ENCODE measurements at regions not wholly inside any gene's neighbourhood (a gene's known extent, or its start where the extent isn't known, plus 50 kb on each side); places are given as distances from the start of the nearest gene placed in this dataset.

DNA sequence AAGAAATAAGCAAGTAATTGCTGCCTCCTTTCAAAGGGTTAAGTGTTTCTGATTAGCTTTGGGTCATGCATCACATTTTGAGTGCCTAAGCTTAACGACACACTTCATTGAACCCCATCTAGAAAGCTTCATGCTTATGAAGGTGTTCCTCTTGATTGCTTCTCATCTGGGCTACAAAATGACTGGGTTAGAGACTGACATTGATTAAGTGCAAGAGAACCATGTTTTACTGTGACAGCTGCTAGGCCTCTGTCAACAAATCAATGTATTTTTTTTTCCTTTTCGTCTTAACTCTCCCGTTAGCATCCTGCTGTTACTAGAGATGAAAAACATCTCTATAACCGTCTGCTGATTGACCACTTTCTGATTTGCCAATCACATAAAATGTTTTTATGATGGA lies 725.0 kb downstream of the TLE1 start:
- peak; percentile 7 for DNase-seq

DNA sequence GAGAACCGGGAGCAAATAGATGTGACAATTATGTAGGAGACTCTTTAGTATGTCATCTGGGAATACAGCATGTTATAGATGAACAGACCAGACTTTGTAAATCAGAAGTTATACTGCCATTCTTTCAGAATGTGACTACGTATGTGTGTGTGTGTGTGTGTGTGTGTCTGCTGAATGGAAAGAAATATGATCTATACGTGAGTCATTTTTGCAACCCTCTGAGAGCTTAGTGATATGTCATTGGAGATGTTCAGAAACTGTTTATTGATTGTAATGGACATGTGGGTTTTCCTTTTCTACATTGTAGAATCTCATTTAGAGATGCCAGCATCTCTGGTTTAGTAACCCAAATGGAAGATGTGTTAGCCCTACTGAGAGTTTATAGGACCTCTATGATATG lies 731.5 kb downstream of the TLE1 start:
- no peak for DNase-seq

DNA sequence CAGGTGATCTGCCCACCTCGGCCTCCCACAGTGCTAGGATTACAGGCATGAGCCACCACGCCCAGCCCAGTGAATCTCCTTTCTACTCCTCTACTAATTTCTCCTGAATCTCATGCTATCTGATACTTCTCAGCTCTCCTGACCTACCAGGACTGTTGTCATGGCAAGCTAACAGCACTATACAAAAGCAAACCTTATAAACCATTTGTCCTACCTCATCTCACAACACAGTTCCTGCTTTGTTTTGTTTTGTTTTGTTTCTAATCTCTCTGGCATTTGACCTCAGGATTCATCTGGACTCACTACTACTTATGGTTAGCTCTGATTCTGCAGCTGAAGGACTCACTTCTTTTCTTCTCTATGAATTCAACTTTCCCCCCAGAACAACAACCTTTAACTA lies 734.8 kb downstream of the TLE1 start:
- no peak for DNase-seq

DNA sequence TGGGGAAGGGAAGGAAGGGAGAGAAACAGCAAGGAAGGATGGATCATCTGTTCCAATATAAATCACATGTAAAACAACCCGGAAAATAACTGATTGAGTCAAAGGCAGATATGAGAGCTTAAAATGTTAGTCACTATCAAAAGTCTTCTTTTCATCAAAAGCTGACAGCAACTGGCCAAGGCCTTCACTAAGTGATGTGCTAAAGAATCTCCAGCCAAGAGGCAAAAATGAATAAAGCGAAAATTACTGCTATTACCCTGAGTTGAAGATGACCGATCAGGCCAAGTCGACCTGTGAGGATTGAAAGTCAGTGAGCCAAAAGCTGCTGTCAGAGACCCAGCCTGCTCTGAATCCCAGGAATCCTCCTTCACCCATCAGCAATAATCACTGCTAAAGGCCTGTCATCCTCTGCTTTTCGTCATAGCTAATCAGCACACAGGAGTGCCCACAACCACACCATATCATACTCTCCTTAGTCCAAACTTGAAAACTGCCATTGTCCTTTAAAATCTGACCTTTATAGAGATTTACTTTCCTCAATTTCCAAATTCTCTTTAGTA lies 736.9 kb downstream of the TLE1 start:
- DNase-seq: no peak

DNA sequence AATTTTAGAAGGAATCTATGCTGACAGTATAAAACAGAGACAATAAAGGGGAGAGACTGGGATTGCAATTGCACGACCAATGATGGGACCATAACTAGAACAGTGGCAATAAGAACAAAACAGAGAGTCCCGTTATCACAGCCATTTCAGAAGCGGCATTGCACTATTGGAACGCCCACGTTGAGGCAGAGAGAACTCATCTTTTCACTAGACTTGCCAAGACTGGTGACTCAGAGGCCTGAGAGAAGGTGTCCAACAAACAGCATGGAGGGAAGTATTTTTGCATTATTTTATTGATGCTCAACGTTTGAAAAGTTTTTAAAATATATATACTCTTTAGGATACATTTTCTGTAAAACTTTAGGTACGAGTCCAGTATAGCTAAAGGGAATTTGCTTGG lies 737.7 kb downstream of the TLE1 start:
- no peak for DNase-seq

DNA sequence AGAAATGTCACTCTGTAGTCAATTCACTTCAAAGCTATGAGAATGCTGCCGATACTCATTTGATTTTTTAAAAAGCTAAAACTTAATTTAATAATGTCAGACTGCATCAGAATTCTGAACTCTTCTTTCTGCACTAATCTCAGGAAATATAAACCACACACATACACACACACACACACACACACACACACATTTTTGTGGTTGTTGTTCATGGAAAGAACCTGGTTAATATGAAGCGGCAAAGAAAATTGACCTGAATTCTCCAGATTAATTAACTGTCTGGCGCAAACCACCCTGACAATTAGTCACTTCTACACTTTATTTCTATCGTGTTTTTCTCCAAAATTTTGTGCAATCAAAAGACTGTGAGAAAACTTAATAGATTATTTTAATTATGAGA lies 740.5 kb downstream of the TLE1 start:
- no peak for DNase-seq

DNA sequence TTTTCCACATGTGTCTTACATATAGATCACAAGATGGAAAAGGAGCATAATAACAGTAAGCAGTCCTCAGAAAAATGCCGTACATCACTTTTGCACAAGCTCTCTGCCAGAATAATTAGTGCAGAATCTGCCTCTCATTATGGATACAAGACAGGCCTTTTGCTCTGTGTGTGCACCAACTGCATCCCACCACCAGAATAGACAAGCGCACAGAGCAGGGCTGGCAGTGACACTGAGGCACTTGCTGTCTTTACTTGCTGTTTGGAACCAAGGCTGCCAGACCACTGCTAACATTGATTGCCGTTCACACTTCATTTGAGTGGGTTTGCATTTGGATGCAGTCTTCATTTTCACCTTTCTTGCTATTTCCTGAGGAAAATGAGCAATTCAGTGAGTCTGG lies 741.3 kb downstream of the TLE1 start:
- no peak for DNase-seq

DNA sequence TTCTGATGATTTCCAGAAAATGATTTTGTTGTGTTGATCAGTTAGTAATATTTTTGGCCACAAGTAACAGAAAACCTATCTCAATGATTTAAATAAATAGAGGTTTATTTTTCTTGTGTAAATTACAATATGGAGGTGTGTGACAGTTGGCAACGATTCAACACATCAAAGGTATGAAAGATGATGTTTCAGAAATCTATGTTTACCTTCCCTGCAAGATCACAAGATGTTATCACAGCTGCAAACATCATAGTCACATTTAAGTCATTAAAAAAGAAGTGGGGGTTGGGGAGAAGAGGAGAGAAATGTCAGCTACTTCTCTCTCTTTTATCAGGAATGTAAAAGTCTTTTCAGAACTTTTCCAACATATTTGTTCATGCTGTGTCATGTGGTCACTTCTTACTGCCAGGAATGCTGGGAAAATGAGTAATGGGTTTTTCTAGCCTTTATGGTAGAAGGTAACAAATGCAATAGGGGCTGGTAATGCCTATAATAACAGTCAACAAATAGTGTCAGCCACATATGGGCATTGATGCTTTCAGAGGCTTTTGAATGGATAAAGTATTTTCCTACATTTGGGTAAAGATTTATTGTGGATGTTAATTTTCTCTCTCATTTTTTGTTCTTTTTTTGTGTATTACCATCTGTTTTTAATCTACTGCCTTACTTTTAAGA lies 742.7 kb downstream of the TLE1 start:
- no peak for DNase-seq

DNA sequence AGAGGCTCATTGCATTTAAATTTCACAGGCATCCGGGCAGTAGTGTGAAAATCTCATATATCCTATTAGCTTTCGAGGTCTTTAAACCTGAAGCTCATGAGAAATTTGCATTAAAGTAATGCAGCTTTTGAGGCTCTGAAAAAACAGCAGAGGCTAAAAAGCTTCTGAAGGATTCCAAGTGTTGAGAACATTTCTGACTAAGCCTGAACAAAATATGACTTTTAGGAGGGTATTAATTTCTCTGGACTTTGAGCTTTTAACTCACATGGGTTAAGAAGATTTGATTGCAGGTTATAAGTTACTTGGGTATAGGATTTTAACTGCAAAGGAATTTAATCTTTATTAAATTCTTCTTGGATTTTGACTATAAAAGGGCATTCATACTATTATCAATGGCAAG lies 743.9 kb downstream of the TLE1 start:
- no peak for DNase-seq

DNA sequence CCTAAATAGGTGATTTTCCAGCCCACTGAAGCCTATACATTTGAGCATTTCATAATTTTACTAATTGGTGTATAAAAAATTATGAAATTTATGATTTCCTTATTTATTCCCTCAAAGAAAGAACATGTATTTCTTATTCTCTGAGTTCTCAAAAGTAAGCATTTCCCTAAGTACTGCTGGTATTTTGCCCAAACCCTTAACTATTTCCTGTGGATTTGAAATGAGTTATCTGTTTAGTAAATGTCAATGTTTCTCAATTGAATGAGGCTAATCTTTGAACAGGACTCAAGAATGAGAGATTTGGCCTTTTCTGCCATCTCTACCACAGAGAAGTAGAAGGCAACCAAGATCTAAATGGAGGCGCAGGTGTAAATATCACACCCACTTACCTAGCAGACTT lies 751.7 kb downstream of the TLE1 start:
- DNase-seq: no peak

DNA sequence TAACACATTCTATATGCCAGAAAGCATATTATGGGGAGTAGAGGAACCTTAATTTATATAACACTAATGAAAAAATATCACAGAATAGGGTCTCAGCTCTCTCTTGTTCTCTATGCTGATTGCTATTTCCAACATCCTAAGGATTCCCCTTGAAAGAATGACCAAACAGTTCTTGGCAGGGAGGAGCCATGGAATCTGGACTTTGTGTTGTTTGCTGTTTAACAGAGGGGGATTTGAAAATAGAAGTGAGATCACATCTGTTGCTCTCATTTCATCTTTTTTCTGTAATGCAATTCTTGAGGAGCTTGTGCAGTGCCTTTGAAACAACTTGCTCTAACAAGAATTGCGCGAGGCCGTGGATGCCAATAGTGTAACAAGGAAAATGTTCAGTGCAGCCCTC lies 755.3 kb downstream of the TLE1 start:
- no peak for DNase-seq

DNA sequence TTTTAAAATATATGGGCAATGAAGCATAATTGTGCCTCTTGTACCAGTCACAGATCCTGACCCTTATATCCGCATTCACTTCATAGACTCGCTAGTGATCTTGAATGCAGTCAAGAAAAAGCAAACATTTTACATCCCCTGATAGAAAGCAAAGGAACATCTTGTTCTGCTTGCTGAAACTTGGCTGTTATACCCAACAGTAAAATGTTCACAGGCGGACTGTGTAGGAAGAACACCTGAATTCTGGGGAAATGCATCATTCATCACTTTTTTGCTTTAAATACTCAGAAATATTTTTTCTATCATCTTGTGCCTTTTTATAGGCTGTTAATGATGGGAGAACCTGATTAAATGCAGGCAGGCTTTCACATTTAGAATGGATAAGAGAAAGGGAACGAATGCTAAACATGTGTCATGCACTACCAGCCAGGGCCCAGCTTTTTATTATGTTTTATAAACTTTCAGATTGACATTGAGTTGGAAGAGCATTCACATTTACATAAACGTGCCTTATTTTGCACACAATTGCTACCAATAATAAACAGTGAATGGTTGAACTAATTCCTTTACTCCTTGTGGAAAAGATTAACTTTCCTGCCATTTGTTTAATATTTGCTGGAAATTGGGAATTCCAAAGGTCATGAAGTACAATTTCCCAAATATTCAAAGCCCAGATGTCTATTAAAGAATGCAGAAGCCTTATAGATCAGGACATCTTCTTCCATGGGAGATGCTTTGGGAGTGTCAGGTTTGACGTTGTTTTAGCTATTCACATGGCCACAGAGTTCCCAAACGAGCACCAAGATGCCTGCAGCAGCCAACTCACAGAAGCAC lies 756.2 kb downstream of the TLE1 start:
- DNase-seq: no peak

DNA sequence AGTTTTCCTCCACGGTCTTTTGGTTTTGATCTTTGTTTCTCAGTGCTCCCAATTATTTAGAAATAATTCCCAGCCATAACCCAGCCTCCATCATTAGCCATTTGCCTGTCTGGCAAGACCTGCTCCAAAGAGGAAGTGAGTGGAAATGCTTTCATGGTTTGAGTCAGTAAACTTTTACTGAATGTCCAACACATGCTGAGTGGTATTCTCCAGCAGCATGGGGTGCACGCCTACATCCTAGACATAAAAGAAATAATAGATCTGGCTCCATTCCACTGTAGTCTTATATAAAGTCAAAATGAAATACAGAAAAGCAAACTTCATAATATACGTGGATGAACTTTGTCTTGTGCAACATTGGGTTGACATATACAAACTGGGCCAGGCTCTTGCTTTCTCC lies 757.2 kb downstream of the TLE1 start:
- no peak for DNase-seq

DNA sequence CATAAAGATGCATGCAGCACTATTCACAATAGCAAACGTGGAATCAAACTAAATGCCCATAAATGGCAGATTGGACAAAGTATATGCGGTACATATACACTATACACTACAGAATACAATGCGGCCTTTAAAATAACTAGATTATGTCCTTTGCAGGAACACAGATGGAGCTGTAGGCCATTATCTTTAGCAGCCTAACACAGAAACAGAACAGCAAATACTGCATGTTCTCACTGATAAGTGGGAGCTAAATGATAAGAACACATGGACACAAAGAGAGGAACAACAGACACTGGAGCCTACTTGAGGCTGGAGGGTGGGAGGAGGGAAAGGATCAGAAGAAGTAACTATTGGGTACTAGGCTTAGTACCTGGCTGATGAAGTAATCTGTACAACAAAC lies 758.2 kb downstream of the TLE1 start:
- DNase-seq: no peak

DNA sequence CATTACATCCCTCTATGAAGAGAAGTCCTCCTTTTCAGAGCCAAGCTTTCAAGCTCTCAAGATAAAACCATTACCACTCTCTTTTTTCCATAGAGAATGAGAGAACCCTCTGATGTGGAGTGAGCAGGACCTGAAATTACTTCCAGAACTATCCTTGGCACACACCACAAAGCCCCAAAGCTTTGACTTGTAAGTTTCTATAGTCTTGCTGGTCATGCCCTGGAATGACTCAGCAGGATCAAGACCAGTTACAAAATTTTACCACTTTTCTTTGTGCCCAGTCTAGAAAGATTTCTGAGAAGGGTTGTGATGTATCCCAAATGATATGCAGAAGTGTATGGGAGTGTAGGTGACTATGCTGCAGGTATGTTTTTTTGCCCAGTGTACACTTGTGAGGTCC lies 760.6 kb downstream of the TLE1 start:
- no peak for DNase-seq

DNA sequence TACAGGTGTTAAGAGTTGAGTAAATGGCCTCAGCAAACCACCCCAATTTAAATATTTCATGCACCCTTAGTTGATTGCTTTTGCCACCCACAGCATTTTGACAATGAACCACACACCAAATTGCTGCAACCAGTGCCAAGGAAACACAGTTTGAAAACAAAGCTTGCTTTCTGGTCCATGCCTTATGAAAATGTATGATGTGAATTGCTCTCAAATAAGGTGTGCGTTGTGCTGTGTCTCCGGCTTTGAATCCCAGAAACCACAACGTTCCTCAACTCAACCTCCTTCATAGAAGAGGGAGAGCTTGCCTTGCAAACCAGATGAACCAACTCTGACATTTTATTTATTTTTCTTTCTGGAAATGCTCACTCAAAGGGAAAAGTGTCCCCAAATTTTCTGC lies 762.7 kb downstream of the TLE1 start:
- no peak for DNase-seq

DNA sequence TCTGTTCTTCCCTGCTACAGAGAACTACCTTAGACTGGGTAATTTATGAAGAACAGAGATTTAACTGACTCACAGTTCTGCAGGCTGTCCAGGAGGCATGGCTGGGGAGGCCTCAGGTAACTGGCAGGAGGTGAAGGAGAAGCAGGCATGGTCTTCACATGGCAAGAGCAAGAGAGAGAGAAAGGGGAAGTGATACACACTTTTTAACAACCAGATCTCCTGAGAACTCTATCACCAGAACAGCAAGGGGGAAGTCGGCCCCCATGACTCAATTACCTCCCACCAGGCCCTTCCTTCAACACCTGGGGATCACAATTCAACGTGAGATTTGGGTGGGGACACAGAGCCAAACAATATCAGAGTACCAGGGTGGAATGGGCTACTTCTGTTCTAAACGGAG lies 766.8 kb downstream of the TLE1 start:
- DNase-seq: no peak

DNA sequence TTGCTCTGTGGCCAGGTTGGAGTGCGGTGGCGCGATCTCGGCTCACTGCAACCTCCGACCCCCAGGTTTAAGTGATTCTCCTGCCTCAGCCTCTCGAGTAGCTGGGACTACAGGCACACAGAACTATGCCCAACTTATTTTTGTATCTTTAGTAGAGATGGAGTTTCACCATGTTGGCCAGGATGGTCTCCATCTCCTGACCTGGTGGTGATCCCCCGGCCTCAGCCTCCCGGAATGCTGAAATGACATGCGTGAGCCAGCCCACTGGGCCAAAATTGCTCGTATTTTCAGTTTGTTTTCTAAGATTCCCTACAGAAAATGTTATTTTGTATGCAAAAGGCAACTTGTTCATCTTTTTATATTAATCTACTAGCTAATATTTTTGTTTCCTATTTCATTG lies 782.6 kb downstream of the TLE1 start:
- no peak for DNase-seq

DNA sequence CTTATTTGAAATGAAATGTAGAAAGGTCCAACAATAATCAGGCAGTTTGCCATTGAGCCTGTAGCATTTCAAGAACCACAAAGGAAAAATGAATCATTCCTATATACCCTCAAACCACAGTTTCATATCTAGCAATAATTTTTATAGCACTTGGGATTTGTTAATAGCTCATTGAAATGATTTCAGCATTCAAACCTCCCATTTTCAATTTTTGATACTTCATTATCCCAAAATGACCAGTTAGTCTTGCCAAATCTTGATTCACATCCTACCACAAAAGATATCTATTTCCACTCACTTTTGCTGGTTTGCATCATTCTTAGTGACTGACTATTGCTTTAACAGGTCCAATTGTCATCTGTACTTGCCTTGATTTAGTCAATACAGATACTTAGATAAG lies 790.1 kb downstream of the TLE1 start:
- no peak for DNase-seq

DNA sequence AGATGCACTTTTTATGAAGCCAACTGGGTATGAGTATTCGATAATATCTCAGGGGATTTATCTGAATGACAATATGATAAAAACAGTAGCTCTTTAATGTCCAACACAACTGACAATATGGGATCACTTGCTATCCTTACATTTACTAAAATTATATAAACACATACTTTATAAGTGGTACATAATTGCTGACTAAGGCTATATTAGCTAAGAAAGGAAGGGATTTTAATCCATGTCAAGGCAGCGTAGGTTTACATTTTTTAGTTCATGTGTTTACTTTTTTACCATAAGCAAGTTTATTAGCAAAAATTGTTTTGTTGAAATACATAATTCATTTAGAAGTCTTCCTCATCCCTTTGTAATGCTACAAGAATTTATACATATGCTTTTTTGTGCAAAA lies 796.2 kb downstream of the TLE1 start:
- DNase-seq: no peak

DNA sequence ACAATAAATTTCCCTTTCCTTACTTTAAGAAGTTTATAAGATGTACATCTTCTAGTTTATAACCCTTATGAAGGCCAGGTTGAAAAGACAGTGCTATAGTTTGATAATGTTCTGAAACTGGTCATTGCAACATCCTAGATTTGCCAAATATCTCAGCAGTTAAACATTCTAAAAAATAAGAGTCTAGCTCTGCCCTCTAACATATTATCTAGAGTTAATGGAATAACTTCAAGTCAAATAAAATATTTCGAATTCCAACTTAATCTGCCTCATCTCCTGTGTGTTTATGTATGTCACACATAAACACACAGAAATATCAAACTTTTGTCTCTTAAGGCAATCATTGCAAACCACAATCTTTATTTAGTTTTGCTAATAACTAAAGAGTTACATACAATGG lies 796.6 kb downstream of the TLE1 start:
- no peak for DNase-seq

DNA sequence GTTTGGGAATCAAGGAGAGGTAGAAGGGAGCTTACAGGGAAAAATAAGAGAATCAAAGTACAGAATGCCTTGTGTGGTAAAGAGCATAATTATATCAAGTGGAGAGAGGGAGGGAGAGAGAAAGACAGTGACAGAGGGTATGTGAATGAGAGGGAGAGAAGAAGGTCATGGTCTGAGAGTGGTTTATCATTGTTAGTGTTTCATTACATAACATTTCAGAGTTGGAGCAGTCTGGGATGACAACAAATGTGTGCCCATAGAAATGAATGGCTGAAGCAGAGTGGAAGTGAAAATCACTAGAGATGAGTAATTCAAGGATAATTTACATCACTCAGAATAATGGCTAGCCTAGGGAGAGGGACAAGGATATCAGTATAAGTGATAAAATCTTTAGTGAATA lies 799.2 kb downstream of the TLE1 start:
- DNase-seq: no peak

DNA sequence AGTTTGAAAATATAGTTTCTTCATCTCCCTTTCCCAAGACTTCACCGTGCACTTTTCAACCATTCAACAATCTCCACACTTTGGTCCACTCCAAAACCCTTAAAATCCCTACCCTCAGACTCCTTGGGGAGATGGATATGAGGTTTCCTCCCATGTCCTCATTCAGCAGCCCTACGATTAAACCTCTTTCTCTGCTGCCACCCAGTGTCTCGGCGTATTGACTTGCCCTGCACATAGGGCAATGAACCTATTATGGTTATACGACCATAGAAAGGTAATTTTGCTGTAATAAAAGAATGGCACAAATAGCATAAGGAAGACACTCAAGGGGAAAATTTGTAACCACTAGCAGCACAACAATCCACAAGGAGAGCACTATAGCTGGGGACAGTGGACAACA lies 803.5 kb downstream of the TLE1 start:
- DNase-seq: no peak

DNA sequence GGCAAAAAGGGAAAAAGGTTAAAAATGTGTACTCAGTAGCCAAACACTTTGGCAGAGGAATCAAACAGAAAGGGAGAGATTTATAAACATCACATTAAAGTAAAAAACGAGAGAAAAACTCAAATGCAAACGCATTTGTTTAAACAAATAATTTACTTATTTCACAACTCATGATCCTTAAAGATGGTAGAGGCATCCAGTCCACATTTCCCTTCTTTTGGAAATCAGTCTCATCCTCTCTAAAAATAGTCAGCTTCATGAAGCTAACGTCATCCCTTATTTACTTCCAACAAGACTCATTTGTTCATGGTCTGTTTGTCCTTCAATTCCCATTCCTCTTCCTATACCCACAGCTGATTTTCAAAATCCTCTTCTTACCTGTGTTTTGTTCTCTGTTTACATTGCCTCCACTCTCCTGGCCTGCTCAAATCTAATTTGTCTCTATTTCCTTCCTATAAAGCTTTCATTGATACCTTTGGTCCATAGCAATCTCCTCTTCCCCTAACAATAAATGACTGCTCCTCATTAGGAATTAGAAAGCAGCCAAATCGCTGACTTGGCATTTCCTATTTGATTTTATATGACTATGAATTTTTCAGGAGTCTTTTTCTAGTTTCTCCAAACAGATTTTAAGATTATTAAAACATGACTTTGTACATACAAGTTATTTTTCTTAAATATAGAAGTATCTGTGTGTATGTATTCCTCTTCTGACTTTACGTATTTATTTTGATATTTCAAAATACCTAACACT lies 805.3 kb downstream of the TLE1 start:
- no peak for DNase-seq
